ENCODE measurements at regions not wholly inside any gene's neighbourhood (a gene's known extent, or its start where the extent isn't known, plus 50 kb on each side); places are given as distances from the start of the nearest gene placed in this dataset.

- DNase-seq: no peak
- Mint-ChIP-seq H3K27ac (ENCODE audit: unreplicated experiment) (no peak overlapping the region), H3K9me3 (ENCODE audit: unreplicated experiment) (peaks cover under 1% of the 10 kb centered on the region), H3K4me3 (ENCODE audit: unreplicated experiment) (no peak overlapping the region), H3K36me3 (ENCODE audit: unreplicated experiment) (no peaks in the 10 kb centered on the region), H3K27me3 (ENCODE audit: unreplicated experiment) (peaks cover 8% of the 10 kb centered on the region), H3K4me1 (ENCODE audit: low read depth, unreplicated experiment) (peaks cover 18% of the 10 kb centered on the region)
- TF ChIP-seq, protein P1, sequence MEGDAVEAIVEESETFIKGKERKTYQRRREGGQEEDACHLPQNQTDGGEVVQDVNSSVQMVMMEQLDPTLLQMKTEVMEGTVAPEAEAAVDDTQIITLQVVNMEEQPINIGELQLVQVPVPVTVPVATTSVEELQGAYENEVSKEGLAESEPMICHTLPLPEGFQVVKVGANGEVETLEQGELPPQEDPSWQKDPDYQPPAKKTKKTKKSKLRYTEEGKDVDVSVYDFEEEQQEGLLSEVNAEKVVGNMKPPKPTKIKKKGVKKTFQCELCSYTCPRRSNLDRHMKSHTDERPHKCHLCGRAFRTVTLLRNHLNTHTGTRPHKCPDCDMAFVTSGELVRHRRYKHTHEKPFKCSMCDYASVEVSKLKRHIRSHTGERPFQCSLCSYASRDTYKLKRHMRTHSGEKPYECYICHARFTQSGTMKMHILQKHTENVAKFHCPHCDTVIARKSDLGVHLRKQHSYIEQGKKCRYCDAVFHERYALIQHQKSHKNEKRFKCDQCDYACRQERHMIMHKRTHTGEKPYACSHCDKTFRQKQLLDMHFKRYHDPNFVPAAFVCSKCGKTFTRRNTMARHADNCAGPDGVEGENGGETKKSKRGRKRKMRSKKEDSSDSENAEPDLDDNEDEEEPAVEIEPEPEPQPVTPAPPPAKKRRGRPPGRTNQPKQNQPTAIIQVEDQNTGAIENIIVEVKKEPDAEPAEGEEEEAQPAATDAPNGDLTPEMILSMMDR (IDR thresholded peaks at IDR 0.05; ENCODE audit: partially characterized antibody, unreplicated experiment): no peak
Measured at GRCh38 chr2:121096611-121097010, 188.4 kb downstream of the TFCP2L1 start.

- Mint-ChIP-seq H3K36me3 (ENCODE audit: unreplicated experiment) (no peaks in the 10 kb centered on the region), H3K27ac (ENCODE audit: unreplicated experiment) (no peak overlapping the region), H3K4me3 (ENCODE audit: unreplicated experiment) (no peak overlapping the region), H3K27me3 (ENCODE audit: unreplicated experiment) (peaks cover 11% of the 10 kb centered on the region), H3K9me3 (ENCODE audit: unreplicated experiment) (peaks cover 4% of the 10 kb centered on the region), H3K4me1 (ENCODE audit: low read depth, unreplicated experiment) (peaks cover 20% of the 10 kb centered on the region)
- DNase-seq: no peak
- TF ChIP-seq, protein P1 (IDR thresholded peaks at IDR 0.05; ENCODE audit: partially characterized antibody, unreplicated experiment): no peak
Measured at GRCh38 chr2:121098556-121098955, 186.4 kb downstream of the TFCP2L1 start.

DNA sequence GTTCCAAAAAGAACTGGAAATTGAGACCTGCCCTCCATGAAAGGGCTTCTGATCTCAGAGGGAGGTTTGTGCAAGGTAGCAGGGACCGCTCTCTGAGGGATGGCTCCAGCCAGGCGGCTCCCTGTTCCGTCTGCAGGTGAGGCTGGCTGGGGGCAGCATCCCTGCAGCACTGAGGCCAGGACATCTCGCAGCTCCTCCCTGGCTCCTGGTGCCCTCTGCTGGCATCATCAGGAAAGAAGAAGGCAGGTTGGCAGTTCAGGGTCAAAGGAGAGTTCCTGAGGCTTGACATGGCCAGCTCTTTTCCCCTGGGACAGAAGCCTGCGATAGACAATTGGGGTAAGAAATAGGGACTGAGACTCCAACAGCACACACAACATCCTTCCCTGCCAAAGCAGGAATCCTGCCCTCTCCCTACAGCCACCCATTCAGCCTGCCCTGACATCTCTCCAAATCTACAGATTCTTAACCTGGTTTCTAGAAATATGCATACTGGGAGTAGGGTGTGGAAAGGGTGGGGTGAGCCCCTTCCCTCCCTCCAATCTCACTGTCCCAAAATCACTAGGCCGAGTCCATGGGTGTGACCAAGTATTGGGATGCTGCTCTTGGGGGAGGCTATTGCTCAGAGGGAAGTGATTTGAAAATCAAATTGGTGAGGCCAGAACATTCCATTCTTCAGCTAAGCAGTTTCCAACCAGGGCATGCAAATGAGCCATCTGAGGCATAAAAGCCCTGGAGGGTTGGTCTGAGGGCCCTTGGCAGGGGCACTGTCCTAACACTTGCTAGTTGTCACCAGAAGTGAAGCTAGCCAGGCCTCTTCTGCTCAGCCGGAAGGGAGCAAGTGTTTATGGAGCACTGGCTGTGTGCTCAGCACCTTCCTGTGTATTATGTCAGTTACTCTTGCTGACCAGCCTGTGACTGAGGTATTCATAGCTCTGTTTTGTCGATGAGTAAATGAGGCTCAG is 185.4 kb downstream of the TFCP2L1 start:
- H3K9me3 Mint-ChIP-seq (ENCODE audit: unreplicated experiment): peaks cover 4% of the 10 kb centered on the region
- peaks cover 22% of the 10 kb centered on the region for H3K4me1 Mint-ChIP-seq (ENCODE audit: low read depth, unreplicated experiment)
- H3K4me3 Mint-ChIP-seq (ENCODE audit: unreplicated experiment): no peak overlapping the region
- no peaks in the 10 kb centered on the region for H3K36me3 Mint-ChIP-seq (ENCODE audit: unreplicated experiment)
- H3K27me3 Mint-ChIP-seq (ENCODE audit: unreplicated experiment): peaks cover 11% of the 10 kb centered on the region
- H3K27ac Mint-ChIP-seq (ENCODE audit: unreplicated experiment): no peak overlapping the region
- no peak for DNase-seq
- TF ChIP-seq, protein P1 (IDR thresholded peaks at IDR 0.05; ENCODE audit: partially characterized antibody, unreplicated experiment): no peak

- TF ChIP-seq, protein P1 (IDR thresholded peaks at IDR 0.05; ENCODE audit: partially characterized antibody, unreplicated experiment): no peak
- H3K9me3 Mint-ChIP-seq (ENCODE audit: unreplicated experiment): peaks cover 4% of the 10 kb centered on the region
- H3K4me1 Mint-ChIP-seq (ENCODE audit: low read depth, unreplicated experiment): peaks cover 19% of the 10 kb centered on the region
- H3K27ac Mint-ChIP-seq (ENCODE audit: unreplicated experiment): peak overlapping the region; percentile 12
- H3K27me3 Mint-ChIP-seq (ENCODE audit: unreplicated experiment): peaks cover 7% of the 10 kb centered on the region
- H3K36me3 Mint-ChIP-seq (ENCODE audit: unreplicated experiment): no peaks in the 10 kb centered on the region
- DNase-seq: no peak
- H3K4me3 Mint-ChIP-seq (ENCODE audit: unreplicated experiment): no peak overlapping the region
Measured at GRCh38 chr2:121101093-121101715, 183.8 kb downstream of the TFCP2L1 start.

- TF ChIP-seq, protein P1 (IDR thresholded peaks at IDR 0.05; ENCODE audit: partially characterized antibody, unreplicated experiment): no peak
- Mint-ChIP-seq H3K36me3 (ENCODE audit: unreplicated experiment) (no peaks in the 10 kb centered on the region), H3K4me3 (ENCODE audit: unreplicated experiment) (no peak overlapping the region), H3K9me3 (ENCODE audit: unreplicated experiment) (peaks cover 4% of the 10 kb centered on the region), H3K4me1 (ENCODE audit: low read depth, unreplicated experiment) (peaks cover 19% of the 10 kb centered on the region), H3K27me3 (ENCODE audit: unreplicated experiment) (peaks cover 7% of the 10 kb centered on the region), H3K27ac (ENCODE audit: unreplicated experiment) (no peak overlapping the region)
- DNase-seq: no peak
Measured at GRCh38 chr2:121102941-121103340, 182.1 kb downstream of the TFCP2L1 start.
